HG03378 (cell line): ENCODE measurements at regions not wholly inside any gene's neighbourhood (a gene's known extent, or its start where the extent isn't known, plus 50 kb on each side); places are given as distances from the start of the nearest gene placed in this dataset.
"Not testable (repeated sequence)": the region's sequence is repeated elsewhere in the genome, so short reads cannot be mapped to it uniquely, and the experiment has no call there.

Experiments
- ATAC-seq: cut with Tn5 transposase; IDR thresholded peaks from one replicate; pipeline ENCODE4 v1.9.1; 2021; ENCODE audit warnings: mild to moderate bottlenecking, moderate library complexity; ENCODE audit not compliant: unreplicated experiment

DNA sequence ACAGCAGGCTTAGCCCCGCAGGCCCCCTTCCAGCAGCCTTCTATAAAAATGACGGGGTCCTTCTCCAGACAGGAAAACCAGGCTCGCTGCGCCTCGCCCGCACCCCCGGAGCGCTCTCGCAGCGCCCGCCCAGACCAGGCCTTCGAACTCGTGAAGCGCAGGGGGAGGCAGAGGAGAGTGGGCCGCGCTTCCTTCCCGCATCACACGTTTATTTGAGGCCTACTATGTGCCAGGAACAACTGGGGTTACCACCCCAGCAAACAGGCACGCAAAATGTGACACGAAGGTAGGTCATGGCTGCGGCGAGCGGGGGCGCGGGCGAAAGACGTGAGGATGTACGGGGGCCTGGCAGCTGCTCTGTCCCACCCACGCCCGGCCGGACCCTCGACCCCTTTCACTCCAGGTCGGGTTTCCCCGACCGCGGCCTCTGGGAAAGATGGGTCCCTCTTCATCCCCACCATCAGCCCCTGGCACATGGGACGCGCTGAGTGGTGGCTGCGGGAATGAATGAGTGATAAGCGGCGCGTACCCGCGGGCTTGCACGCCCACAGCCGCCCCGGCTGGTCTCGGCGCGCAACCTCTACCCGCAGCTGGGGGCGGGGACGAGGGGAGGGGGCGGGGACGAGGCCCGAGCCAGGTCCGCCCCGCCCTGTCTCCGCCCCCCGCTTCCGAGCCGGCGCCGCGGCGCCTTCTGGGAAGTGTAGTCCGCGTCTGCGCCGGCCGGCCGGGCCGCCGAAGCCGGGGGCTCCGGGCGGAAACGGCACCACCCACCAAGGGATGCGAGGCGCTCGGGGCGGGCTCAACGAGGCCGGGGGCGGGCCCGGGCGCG is 59.1 kb downstream of the ZNF467 start:
- ATAC-seq, result peak; percentile 56

DNA sequence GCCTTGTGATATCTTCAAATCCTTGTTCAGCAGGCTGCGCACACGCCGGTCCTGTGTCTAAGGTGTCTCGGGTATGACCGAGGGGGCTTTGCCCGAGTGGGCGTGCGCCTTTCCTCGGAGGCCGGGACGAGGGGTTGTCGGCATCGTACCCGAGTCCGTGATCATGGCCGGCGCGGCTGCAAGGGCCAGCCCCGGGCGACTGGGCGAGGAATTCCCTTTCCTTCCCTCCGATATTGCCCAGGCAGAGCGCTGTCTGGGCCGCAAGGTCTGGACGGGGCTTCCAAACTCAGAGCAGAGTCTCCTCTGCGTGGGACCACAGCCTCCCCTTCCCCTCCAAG is 59.7 kb downstream of the ZNF467 start:
- ATAC-seq, result no peak

DNA sequence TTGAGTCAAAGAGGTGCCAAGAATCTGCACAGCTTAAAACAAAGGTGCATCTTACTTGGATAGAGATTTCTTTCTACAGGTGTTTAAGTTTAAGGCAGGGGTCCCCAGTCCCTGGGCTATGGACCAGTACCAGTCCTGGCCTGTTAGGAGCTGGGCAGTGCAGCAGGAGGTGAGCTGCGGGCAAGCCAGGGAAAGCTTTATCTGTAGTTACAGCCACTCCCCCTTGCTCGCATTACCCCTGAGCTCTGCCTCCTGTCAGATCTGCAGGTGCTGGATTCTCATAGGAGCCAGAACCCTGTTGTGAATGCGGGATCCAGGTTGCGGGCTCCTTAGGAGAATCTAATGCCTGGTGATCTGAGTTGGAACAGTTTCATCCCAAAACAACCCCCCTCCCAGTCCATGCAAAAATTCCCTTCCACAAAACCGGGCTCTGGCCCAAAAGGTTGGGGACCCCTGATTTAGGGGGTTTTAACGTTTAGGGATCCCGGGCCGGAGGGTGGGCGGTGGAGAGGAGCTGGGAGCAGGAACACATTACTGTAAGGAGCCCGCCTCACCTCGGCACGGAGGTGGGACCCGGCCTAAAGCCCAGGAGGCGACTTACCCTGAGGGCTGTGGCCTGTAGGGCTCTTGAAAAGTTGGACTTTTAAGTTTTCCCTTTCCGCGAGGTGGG is 60.2 kb downstream of the ZNF467 start:
- no peak for ATAC-seq

DNA sequence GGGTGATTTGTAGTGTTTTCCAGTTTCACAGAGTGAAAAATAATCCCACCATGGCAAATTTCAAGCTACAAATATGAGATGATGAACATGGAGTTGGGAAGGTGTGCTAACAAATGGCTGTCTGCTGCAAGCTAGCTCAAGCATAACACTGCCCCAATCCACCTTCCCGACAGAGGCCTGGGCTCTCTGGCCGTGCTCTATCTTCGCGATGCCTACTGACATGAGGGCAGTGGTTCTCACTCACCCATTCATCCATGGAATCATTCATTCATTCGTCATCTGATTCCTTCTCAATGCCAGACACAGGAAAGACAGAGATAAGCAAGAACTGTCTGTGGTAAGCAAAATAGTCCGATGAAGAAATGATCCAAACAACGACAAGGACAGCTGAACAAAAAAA is 65.4 kb downstream of the ZNF467 start:
- no peak for ATAC-seq

DNA sequence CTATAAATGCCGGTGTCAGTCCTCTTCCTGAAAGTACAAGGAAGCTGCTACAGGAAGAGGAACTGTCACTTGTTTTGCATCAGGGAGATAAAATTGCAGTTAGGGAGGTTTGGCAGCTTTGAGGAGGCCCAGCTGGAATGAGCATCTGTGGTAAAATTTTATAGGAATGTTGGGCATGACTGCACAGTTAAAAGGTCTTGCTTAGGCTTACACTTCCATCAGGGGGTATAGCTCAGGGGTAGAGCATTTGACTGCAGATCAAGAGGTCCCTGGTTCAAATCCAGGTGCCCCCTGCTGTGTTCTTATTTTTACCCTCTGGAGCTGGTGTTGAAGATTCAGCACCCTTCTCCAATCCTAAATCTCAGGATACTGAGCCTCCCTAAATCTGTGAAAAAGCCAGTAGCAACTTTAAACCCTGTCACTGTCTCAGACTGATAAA is 65.9 kb downstream of the ZNF467 start:
- no peak for ATAC-seq

DNA sequence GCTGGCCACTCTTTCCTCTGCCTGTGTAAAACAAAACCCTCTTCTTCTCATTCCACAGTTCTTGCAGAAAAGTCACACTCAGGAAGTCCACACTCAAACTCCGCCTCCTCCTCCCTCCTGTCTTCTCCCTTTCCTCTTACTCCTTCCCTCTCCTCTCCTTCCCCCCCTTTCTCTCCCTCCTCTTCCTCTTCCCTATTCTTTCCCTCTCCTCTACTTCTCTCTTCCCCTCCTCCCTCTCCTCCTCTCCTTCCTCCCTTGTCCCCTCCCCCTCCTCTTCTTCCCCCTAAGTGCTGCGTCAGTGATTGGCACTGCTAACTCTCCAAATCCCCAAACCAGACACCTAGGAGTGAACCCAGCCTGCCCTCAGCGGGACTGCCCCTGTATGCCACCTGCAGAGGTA is 67.0 kb downstream of the ZNF467 start:
- ATAC-seq, result no peak

DNA sequence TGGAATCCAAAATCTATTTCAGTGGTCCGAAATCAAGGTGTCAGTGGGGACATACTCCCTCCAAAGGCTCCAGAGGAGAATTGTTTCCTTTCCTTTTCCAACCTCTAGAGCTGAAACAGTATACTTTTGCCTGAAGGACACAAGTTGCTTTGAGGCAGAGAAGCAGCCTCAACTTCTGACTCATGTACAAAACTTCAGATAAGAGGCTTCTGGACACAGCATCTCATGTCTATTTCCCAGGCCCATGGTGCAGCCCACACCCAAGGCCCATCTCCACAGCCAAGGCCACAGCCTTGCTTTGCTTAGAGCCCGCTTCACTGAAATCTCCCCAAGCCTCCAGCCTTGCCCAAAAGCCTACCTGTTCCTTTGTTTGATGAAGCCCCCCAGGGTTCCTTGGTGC is 68.9 kb downstream of the ZNF467 start:
- ATAC-seq, result no peak

DNA sequence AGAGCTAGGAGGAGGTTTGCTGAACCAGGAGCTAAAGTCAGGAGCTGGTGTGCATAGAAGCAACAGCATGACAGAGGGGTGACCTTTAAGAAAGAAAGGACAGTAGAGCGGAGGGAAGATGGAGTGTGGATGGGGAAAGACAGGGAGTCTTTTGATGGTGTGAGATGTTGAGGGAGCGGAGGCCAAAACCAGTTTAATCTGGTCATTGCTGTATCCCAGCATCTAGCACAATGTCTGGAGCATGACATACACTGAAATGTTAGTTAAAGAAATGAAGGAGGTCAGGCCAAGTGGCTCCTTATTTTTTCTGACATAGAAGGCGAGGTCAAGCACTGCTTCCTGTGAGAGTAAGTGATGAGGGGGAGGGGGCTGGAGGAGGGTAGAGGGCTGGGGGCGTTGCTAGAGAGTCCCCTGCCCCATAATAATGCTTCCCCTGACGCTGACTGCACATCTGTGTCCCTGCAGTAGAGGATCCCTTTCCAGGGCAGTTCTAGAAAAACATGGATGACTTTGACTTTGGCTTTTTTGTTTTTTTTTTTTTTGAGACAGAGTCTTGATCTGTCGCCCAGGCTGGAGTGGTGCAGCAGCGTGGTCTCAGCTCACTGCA is 70.2 kb downstream of the ZNF467 start:
- no peak for ATAC-seq

DNA sequence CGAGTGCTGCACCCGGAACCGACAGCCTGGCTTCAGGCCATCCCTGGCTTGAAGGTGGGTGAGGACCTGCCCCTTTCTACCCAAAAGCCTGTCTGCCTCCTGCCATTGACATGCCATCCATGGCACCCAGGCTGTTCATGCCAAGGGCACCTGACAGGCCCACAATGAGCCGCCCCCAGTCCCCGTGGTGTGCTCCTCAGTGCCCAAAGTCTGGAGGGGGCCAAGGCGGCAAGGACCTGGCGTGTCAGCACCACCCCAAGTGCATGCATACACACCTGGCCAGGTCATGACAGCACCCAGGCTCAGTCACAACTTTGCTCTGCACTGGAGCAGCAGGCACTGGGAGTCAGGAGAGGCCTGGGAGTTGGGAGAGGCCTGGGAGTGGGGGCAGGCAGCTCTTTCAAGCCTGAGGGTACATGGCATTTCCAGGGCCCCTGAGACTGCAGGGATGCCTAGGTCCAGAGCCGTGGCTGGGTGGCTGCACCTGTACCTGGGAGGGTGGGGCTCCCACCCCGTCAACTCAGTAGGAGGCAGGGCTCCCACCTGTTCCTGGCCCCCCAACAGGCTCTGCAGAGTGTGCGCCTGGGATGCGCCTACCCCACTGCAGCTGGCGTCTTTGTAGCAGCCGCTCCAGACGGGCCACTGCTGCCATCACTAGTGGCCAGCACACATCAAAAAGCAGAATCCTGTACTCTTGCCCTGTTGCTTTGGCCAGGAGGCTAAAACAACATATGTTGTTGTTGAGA is 71.7 kb downstream of the ZNF467 start:
- no peak for ATAC-seq

DNA sequence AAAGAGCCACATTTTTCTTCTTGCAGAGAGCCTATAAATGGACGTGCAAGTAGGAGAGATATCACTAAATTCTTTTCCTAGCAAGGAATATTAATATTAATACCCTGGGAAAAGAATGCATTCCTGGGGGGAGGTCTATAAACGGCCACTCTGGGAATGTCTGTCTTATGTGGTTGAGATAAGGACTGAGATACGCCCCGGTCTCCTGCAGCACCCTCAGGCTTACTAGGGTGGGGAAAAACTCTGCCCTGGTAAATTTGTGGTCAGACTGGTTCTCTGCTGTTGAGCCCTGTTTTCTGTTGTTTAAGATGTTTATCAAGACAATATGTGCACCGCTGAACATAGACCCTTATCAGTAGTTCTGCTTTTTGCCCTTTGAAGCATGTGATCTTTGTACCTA is 75.6 kb downstream of the ZNF467 start:
- ATAC-seq, result not testable (repeated sequence)

DNA sequence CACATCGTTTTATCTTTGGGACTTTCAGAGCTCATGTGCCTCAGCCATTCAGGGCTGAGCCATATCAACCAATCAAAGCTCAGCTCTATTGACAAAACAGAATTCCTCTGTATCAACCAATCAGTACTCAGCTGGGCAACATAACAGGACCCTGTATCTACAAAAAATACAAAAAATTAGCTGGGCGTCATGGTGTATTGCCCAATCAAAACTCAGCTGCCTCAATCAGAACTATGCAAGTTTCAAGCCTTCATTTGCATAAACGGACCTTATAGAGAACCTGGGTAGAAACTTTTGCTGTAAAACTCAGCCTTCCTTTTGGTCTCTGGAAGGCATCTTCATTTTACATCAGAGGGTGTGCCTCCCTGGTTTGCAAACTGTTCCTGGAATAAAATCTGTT is 77.1 kb downstream of the ZNF467 start:
- ATAC-seq, result no peak

DNA sequence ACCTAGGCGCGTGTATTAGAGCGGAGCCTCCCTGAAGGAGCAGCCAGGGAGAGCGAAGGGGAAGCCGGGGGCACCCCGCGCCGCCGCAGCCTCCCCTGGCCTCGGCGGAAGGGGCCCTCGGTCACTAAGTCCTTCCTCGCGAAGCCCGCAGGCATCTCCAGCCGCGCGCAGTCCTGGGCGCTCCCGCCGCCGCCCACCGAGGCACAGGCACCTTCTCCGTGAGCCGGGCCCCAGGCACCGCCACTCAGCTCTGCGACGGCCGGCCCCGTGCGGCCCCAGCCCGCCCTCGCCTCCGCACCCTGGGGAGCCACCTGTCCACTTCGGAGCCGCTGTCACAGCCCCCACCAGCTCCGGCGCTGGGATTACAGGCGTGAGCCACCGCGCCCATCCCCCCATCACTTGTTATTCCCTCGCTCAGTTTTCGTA is 80.8 kb downstream of the ZNF467 start:
- no peak for ATAC-seq

DNA sequence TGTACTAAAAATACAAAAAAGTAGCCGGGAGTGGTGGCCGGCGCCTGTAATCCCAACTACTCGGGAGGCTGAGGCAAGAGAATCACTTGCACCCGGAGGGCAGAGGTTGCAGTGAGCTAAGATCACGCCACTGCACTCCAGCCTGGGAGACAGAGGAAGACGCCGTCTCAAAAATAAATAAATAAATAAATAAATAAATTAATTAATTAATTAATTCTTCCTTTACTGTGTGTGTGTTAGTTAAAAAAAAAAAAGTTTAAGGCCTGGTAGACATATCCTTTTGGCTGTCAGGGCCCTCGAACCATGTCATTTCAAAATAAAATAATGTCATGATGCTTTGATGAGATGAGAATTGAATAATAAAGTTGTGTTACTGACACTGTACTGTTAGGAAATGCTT is 81.3 kb downstream of the ZNF467 start:
- no peak for ATAC-seq

DNA sequence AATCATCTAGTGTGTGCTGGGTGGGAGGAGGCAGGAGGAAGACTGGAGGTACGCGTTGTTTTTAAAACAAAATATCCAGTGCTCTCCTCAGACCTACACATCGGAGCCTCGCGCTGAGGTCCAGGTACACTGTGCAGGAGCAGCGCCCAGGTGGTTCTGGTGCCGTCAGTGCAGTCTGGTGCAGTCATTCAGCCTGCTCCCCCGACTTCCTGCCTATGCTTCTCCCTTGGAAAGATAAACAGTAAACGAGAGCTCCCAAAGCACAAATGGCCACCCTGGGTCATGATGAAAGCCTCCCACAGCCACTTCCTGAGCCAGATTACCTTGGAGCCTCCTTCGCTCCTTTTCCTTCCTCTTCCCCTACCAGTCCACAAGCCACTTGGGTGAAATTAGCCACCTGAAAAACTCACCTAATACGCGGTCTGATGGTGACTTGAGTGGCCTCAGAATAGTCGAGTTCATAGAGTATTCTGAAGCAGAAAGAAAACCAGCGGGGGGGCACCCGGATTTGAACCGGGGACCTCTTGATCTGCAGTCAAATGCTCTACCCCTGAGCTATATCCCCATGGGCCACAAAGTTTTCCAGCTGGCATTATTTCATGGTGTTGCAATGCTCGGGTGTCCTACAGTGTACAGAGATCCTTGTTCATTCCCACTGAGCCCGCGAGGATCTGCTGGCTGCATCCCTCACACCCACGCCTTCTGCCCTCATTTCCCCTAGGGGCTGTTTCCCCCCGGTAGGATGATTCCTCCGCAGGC is 82.5 kb downstream of the ZNF467 start:
- ATAC-seq, result no peak

DNA sequence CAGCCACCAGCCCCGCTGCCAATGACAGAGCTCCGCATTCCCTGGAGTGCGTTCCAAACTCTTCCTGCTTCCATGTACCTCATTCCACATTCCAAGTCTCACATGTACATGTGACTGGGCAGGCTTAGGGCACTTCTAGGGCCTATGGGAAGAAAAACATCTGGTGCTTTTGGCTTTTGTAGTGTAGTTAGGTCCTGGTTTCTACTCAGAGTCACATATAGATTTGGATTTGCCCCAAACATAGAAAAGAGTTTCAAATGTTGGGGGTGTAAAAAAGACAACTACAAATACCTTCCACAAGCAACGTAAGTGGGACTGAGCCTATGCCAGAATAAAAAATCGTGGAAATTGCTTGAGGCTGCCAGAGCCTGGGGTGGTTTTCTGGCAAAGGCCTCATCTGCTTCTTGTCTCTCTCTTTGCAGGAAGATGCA is 84.1 kb downstream of the ZNF467 start:
- ATAC-seq, result no peak

DNA sequence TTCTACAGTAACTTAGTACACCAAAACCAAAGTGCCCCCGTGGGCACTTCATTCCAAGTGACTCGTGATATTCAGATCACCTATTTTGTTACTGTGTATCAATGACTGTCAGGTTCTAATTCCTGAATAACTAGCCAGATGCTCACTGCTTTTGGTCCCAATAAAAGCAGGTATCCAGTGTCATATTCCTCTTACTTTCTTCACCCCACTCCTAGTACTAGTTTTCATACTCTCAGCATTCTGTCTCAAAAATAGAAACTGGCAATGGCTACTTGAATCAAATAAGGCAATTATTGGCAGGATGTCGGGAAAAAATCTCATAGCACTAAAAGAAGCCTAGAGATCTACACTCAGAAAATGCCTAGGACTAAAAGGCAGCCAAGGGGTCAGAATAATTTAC is 84.6 kb downstream of the ZNF467 start:
- no peak for ATAC-seq

DNA sequence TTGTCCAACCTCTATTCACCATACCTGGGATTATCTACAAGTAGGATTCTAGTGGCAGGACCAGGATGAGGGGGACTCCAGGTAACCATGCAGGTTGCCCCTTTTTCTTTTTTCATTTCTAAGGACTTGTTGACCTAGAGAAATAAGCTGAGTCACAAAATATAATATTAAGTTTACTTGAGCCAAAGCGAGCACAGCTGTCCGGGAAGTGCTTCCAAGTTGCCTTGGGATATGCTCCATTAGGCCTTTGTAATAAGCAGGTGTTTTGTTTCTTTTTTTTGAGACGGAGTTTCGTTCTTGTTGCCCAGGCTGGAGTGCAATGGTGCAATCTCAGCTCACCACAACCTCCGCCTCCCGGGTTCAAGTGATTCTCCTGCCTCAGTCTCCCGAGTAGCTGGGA is 85.6 kb downstream of the ZNF467 start:
- not testable (repeated sequence) for ATAC-seq

DNA sequence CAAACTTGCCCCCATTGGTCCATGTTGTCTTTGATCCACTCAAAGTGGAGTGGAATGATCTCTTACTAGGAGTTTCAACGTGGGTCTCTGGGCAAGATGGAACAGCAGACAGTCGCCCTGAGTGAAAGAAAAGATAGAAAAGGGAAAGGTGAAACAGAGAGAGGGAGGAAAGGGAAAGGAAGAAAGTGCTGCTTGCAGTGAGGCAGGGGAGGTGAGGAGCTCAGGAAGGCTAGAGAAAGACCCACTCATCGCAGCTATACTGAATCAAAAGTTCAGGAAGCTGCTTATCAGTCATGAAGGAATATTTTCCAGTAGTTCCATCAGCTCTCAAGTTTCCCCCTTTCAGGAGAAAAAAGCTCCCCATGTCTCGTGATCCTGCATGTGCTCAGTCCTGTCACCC is 86.9 kb downstream of the ZNF467 start:
- ATAC-seq, result no peak

DNA sequence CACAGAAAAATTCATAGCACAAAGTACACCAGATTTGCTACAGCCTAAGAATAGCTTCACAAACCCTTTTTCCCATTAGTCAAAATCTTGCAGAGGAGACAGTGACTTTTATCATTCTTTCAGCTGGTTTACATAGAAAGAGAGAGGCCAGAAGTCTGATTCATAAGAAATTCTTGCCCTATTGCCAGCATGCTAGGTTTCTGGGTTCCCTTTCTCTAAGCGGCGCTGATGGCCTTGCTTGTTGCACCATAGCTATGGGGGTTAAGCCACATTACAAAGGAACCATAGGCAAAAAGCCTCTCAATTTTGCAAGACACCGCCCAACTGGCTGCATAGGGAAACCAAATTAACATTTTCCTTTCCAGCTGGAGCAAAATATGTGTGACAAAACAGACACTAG is 87.4 kb downstream of the ZNF467 start:
- ATAC-seq, result no peak

DNA sequence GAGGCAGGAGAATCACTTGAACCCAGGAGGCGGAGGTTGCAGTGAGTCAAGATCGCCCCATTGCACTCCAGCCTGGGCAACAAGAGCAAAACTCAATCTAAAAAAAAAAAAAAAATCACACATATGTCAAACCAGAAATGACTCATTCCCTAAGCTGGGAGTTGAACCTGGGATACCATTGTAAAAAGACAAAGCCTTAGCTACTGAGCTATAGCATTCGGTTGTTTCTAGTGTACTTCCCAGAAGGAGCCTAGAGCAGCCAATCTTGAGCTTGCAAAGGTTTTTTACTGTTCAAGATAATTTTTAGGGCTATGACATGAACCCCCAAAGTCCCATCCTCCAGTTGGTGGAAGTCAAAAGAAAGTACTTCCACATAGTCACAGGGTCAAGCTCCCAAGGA is 87.9 kb downstream of the ZNF467 start:
- no peak for ATAC-seq

DNA sequence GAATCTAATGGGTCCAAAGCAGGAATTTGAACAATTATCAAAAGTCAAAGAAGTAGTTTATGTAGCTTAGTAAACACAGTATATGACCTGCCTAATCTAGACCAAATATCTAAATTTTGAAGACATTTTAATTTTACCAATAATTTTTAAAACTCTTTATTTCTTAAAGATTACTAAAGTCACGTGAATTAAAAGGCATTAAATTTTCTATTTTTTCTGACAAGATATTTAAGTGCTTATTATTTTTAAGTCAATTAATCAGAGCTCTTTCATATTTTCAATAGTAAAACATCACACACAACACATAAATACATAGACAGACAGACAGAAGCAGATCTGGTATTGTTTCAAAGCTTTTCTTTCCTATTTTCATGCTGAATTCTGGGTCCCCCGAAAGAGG is 89.5 kb downstream of the ZNF467 start:
- no peak for ATAC-seq
